ENCODE measurements at regions not wholly inside any gene's neighbourhood (a gene's known extent, or its start where the extent isn't known, plus 50 kb on each side); places are given as distances from the start of the nearest gene placed in this dataset.

- no TSS peak for BruUV-seq (replicated peaks)
- Histone ChIP-seq H2AFZ (ENCODE audit: low read length) (no peak overlapping the region), H3K27ac (ENCODE audit: extremely low read length, insufficient read depth, low read length) (no peak overlapping the region), H3K27me3 (ENCODE audit: control insufficient read depth in 1 of 2, insufficient read depth in 2 of 2, low read length in 2 of 2) (no peaks in the 10 kb centered on the region), H4K20me1 (ENCODE audit: insufficient read depth, low read length) (no peaks in the 10 kb centered on the region), H3K4me1 (ENCODE audit: insufficient read depth, low read length) (no peaks in the 10 kb centered on the region), H3K79me2 (ENCODE audit: insufficient read depth, low read length) (no peaks in the 10 kb centered on the region), H3K36me3 (replicated peaks in 1 of 2; ENCODE audit: control insufficient read depth in 1 of 2, insufficient read depth in 2 of 2, low read length in 2 of 2) (no peaks in the 10 kb centered on the region), H3K9ac (ENCODE audit: insufficient read depth, low read depth, low read length) (no peak overlapping the region), H3K4me3 (replicated peaks in 1 of 3; ENCODE audit: insufficient read depth in 1 of 3, low read depth in 2 of 3, low read length in 3 of 3) (no peak overlapping the region), H3K4me2 (ENCODE audit: low read depth, low read length) (no peak overlapping the region), H3K9me3 (ENCODE audit: low read length) (no peaks in the 10 kb centered on the region)
- TF ChIP-seq ZNF281 (CRISPR knock-in tag; IDR thresholded peaks at IDR 0.05; ENCODE audit: borderline replicate concordance), result no peak
- no peak for TF ChIP-seq JDP2 (CRISPR knock-in tag; IDR thresholded peaks at IDR 0.05; ENCODE audit: borderline replicate concordance)
- TF ChIP-seq MYNN (CRISPR knock-in tag; IDR thresholded peaks at IDR 0.05; ENCODE audit: low read depth), result no peak
- TF ChIP-seq ZNF292 (CRISPR knock-in tag; IDR thresholded peaks at IDR 0.05; ENCODE audit: borderline replicate concordance, low read depth), result no peak
- TF ChIP-seq ZNF709 (CRISPR knock-in tag; IDR thresholded peaks at IDR 0.05), result no peak
- no peak for TF ChIP-seq NFKBIZ (CRISPR knock-in tag; IDR thresholded peaks at IDR 0.05)
- no peak for TF ChIP-seq TRIM22 (IDR thresholded peaks at IDR 0.05)
- no peak for TF ChIP-seq NRL (CRISPR knock-in tag; IDR thresholded peaks at IDR 0.05; ENCODE audit: borderline replicate concordance)
- no peak for TF ChIP-seq ATF3 (CRISPR knock-in tag; IDR thresholded peaks at IDR 0.05)
- no peak for TF ChIP-seq ZNF10 (CRISPR knock-in tag; IDR thresholded peaks at IDR 0.05; ENCODE audit: borderline replicate concordance, low read depth)
- TF ChIP-seq YEATS4 (CRISPR knock-in tag; IDR thresholded peaks at IDR 0.05; ENCODE audit: borderline replicate concordance), result no peak
- TF ChIP-seq IKZF4 (CRISPR knock-in tag; IDR thresholded peaks at IDR 0.05; ENCODE audit: borderline replicate concordance, low read depth, not compliant biosample characterization), result no peak
- POLR2A ChIA-PET, result no interaction called here
- intact Hi-C loops (cut with micrococcal nuclease; ENCODE audit: unreplicated experiment), result no loop called here
- in situ Hi-C loops (cut with HindIII; ENCODE audit: extremely low pct_ligation_motif_present, low pct_unique_long_range_greater_than_20kb), result no loop called here
- ATAC-seq, result no peak
- FAIRE-seq, result no peak
- DNase-seq (ENCODE audit: low spot score), result no peak
- CTCF ChIA-PET (ENCODE audit: low intra/inter-chr PET ratio, low total read pairs), result no interaction called here
- 35% methylated on average over 2 of the region's 2 CpGs for WGBS (ENCODE audit: low lambda C conversion rate)
Observed at GRCh38 chr21:35465741-35466140, 416.6 kb upstream of the RUNX1 start.

Measured in HepG2 (cell line).